OCI-LY7 (cell line): ENCODE measurements at regions not wholly inside any gene's neighbourhood (a gene's known extent, or its start where the extent isn't known, plus 50 kb on each side); places are given as distances from the start of the nearest gene placed in this dataset.

Source experiments
- BruUV-seq: library from RNA; stranded (reverse); fragments of 400-500 nt; replicated peaks from 2 replicates; lab custom pipeline; 2021; lab: Mats Ljungman, UMichigan
- CTCF ChIA-PET: fragments of 300-600 bp; sonication (Branson Sonifier 250); formaldehyde crosslinking; loops from one replicate; lab custom pipeline; 2022; ENCODE audit warnings: antibody characterized with exemption; ENCODE audit not compliant: unreplicated experiment; lab: Charles Lee
- POLR2A ChIA-PET: fragments of 300-600 bp; sonication (Branson Sonifier 250); formaldehyde crosslinking; loops from one replicate; lab custom pipeline; 2022; ENCODE audit warnings: antibody characterized with exemption; lab: Charles Lee
- DNase-seq: peaks from one replicate; pipeline ENCODE4 v3.0.0-alpha.2; 2015; ENCODE audit warnings: low spot score
- H2AFZ ChIP-seq: fragments of 200-600 bp; sonication (generic), shearing (Covaris generic); 2 replicates; pipeline ENCODE4 v1.6.1; 2014; ENCODE audit warnings: mild to moderate bottlenecking, antibody characterized with exemption, low read length, moderate library complexity
- H3K27ac ChIP-seq: fragments of 200-600 bp; sonication (generic); 2 replicates; pipeline ENCODE4 v1.5.1; 2014; ENCODE audit warnings: mixed run types, low read depth, mild to moderate bottlenecking, moderate library complexity, low read length, inconsistent platforms; ENCODE audit not compliant: poor library complexity, severe bottlenecking
- H3K36me3 ChIP-seq: fragments of 200-600 bp; sonication (generic); 2 replicates; pipeline ENCODE4 v1.6.1; 2014; ENCODE audit warnings: mild to moderate bottlenecking, antibody characterized with exemption, low read length, moderate library complexity, mixed read lengths; ENCODE audit not compliant: insufficient read depth
- H3K4me1 ChIP-seq: fragments of 200-600 bp; sonication (generic); 2 replicates; pipeline ENCODE4 v1.5.1; 2014; ENCODE audit warnings: mild to moderate bottlenecking, low read length; ENCODE audit not compliant: insufficient read depth, poor library complexity, severe bottlenecking
- H3K4me2 ChIP-seq: fragments of 200-600 bp; sonication (generic); 2 replicates; pipeline ENCODE4 v1.6.1; 2014; ENCODE audit warnings: mild to moderate bottlenecking, low read length
- H3K4me3 ChIP-seq: fragments of 200-600 bp; sonication (generic); 2 replicates; pipeline ENCODE4 v1.5.1; 2014; ENCODE audit warnings: mild to moderate bottlenecking, low read depth, low read length; ENCODE audit not compliant: poor library complexity, severe bottlenecking
- H3K79me2 ChIP-seq: fragments of 200-600 bp; sonication (generic); 2 replicates; pipeline ENCODE4 v1.6.1; 2016; ENCODE audit warnings: low read depth, mild to moderate bottlenecking, low read length, moderate library complexity, mixed read lengths; ENCODE audit not compliant: insufficient read depth
- H3K9me2 ChIP-seq: fragments of 200-600 bp; sonication (generic); 2 replicates; pipeline ENCODE4 v1.6.1; 2016; ENCODE audit warnings: mild to moderate bottlenecking, low read length, mixed read lengths; ENCODE audit not compliant: insufficient read depth
- H3K9me3 ChIP-seq: fragments of 200-600 bp; sonication (generic); 2 replicates; pipeline ENCODE4 v1.6.1; 2014; ENCODE audit warnings: mild to moderate bottlenecking, mixed run types, low read length, mixed read lengths
- H4K20me1 ChIP-seq: fragments of 200-600 bp; sonication (generic); 2 replicates; pipeline ENCODE4 v1.6.1; 2014; ENCODE audit warnings: mild to moderate bottlenecking, antibody characterized with exemption, low read length, moderate library complexity, mixed read lengths; ENCODE audit not compliant: insufficient read depth
- CTCF ChIP-seq: fragments of 200-600 bp; sonication (generic); conservative IDR thresholded peaks from 2 replicates; pipeline ENCODE4 v1.5.1; 2014; ENCODE audit warnings: mild to moderate bottlenecking, antibody characterized with exemption, low read length, moderate library complexity, mixed read lengths
- EZH2phosphoT487 ChIP-seq: fragments of 200-600 bp; sonication (generic); IDR thresholded peaks from 2 replicates; pipeline ENCODE4 v1.6.1; 2018; ENCODE audit warnings: low read depth, borderline replicate concordance, mild to moderate bottlenecking, mixed run types, antibody characterized with exemption, low read length, moderate library complexity, mixed read lengths
- intact Hi-C: fragments of 100-400 bp; cut with micrococcal nuclease; formaldehyde crosslinking; loops from one replicate; pipeline ENCODE4 v1.10.0; 2022; ENCODE audit not compliant: unreplicated experiment

GRCh38 chr7:98728555-98728954, 111.5 kb downstream of the NPTX2 start:
- H3K9me3 ChIP-seq, result no peaks in the 10 kb centered on the region
- H3K4me1 ChIP-seq, result no peaks in the 10 kb centered on the region
- no peaks in the 10 kb centered on the region for H3K9me2 ChIP-seq
- CTCF ChIA-PET, result interaction anchor here (0.6 kb wide), 1 partner anchor 222 kb away, joined by 4 read pairs; no protein-coding TSS in a partner anchor
- TF ChIP-seq CTCF (no peak), EZH2phosphoT487 (no peak)
- no peak overlapping the region for H3K4me3 ChIP-seq
- no peak overlapping the region for H2AFZ ChIP-seq
- DNase-seq, result no peak
- intact Hi-C loops, result no loop called here
- no peak overlapping the region for H3K4me2 ChIP-seq
- H3K36me3 ChIP-seq, result no peaks in the 10 kb centered on the region
- no peaks in the 10 kb centered on the region for H4K20me1 ChIP-seq
- no peak overlapping the region for H3K27ac ChIP-seq
- POLR2A ChIA-PET, result interaction anchor here (0.6 kb wide), 2 partner anchors 89 to 641 kb away, joined by 3 read pairs; no protein-coding TSS in a partner anchor
- no TSS peak for BruUV-seq
- no peaks in the 10 kb centered on the region for H3K79me2 ChIP-seq

GRCh38 chr7:98729121-98729520, 112.0 kb downstream of the NPTX2 start:
- CTCF ChIA-PET, result interaction anchor here (1.0 kb wide), 1 partner anchor 29 kb away, joined by 5 read pairs; no protein-coding TSS in a partner anchor
- H3K9me3 ChIP-seq, result no peaks in the 10 kb centered on the region
- H3K4me1 ChIP-seq, result no peaks in the 10 kb centered on the region
- POLR2A ChIA-PET, result interaction anchor here (0.6 kb wide), 1 partner anchor 90 kb away, joined by 3 read pairs; no protein-coding TSS in a partner anchor
- intact Hi-C loops, result no loop called here
- no peak for TF ChIP-seq EZH2phosphoT487
- no peak for TF ChIP-seq CTCF
- no peak overlapping the region for H3K4me2 ChIP-seq
- H3K79me2 ChIP-seq, result no peaks in the 10 kb centered on the region
- H3K27ac ChIP-seq, result no peak overlapping the region
- no peaks in the 10 kb centered on the region for H3K9me2 ChIP-seq
- no peak overlapping the region for H3K4me3 ChIP-seq
- H2AFZ ChIP-seq, result no peak overlapping the region
- H4K20me1 ChIP-seq, result no peaks in the 10 kb centered on the region
- DNase-seq, result no peak
- BruUV-seq, result no TSS peak
- no peaks in the 10 kb centered on the region for H3K36me3 ChIP-seq

- H3K4me1 ChIP-seq, result no peaks in the 10 kb centered on the region
- no peak overlapping the region for H3K27ac ChIP-seq
- no peak overlapping the region for H3K4me3 ChIP-seq
- CTCF ChIA-PET, result no interaction called here
- H3K4me2 ChIP-seq, result no peak overlapping the region
- TF ChIP-seq EZH2phosphoT487, result no peak
- TF ChIP-seq CTCF, result no peak
- POLR2A ChIA-PET, result no interaction called here
- H3K9me2 ChIP-seq, result no peaks in the 10 kb centered on the region
- no peaks in the 10 kb centered on the region for H3K9me3 ChIP-seq
- intact Hi-C loops, result no loop called here
- H3K36me3 ChIP-seq, result no peaks in the 10 kb centered on the region
- H2AFZ ChIP-seq, result no peak overlapping the region
- no peaks in the 10 kb centered on the region for H4K20me1 ChIP-seq
- DNase-seq, result no peak
- no TSS peak for BruUV-seq
- H3K79me2 ChIP-seq, result no peaks in the 10 kb centered on the region
Observed at GRCh38 chr7:98730326-98730725, 113.2 kb downstream of the NPTX2 start.
